GDM1 (cell line): ENCODE measurements at regions not wholly inside any gene's neighbourhood (a gene's known extent, or its start where the extent isn't known, plus 50 kb on each side); places are given as distances from the start of the nearest gene placed in this dataset.
"Not testable (repeated sequence)": the region's sequence is repeated elsewhere in the genome, so short reads cannot be mapped to it uniquely, and the experiment has no call there.

ENCODE experiments used
- DNase-seq: peaks from one replicate; lab custom pipeline; 2025; lab: John Stamatoyannopoulos, UW

- DNase-seq, result no peak
Observed at GRCh38 chr4:106869551-106869950, 166.6 kb downstream of the DKK2 start.

- DNase-seq, result no peak
Observed at GRCh38 chr4:106868381-106869035, 167.6 kb downstream of the DKK2 start.

GRCh38 chr4:106864231-106864630, 171.9 kb downstream of the DKK2 start:
- no peak for DNase-seq

- no peak for DNase-seq
Observed at GRCh38 chr4:106854569-106855351, 181.4 kb downstream of the DKK2 start.

GRCh38 chr4:106852426-106852825, 183.7 kb downstream of the DKK2 start:
- no peak for DNase-seq

DNA sequence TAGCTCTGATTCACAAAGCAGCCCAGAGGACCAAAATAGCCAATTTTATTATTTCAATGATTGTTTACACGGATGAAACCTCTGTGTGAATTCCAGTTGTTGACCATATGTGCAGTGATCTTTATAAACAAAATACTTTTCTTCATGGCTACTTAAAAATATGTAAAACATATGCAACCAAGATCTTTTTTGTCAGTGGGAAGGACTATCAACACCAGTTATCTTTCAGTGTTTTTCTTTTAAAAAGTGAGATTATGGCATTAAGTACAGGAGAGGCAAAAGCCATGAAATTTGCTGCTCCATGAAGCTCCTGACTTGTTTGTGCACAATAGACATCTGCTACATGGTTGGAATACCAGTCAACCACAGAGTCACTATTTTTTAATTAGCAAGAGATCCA, 184.4 kb downstream of the DKK2 start:
- no peak for DNase-seq

DNA sequence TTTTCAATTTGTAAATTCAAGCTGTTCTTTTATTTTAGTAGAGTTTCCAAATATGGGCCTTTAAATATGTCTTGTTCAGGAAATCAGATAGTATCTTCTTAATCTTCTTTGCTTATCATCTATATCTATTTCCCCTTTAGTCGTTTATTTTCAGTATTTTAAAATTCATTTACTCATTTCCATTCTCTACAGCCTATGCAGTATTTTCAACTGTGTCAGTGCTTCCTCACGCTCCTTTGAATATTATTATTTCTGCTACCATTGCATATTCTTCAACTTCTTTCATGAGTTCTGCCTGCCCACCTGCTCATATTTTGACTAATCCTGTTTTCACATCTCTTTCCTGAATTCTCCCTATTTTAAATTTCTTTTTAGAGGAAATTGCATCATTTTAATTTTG, 185.4 kb downstream of the DKK2 start:
- no peak for DNase-seq

DNA sequence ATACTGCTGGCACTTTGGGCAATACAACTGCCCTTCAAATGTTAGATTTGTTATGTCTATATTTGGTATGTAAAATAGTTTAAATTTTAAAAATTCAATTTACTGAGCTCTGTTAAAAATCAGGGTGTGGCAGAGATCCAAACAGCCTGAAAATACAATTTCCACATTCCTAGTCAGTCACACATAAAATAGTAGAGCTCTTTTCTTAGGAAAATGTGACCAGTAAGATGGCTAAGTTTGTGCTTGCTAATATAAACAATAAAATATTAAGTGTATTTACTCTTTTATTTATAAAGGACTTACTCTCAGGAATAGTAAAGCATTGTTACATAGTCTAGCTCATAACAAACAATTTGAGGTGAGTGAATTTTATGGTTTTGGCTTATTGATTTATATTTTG, 200.2 kb downstream of the DKK2 start:
- DNase-seq, result no peak

GRCh38 chr4:106830879-106831278, 205.2 kb downstream of the DKK2 start:
- DNase-seq, result no peak

DNA sequence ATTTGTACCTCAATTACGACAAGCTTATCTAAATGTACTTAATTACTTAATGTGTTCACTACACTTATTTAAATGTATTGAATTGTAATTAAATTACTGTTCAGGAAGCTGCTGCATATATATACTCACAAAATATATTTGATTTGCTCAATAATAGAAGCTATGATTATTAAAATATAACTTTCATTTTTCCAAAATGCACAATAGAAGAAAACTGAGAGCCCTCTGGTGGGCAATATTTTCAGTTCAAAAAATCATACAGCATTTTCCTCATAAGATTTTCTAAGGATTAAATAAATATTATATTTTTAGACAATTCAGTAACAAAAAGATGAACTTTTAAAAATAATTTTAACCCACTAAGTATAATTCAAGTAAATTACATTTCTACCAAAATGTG, 217.3 kb downstream of the DKK2 start:
- DNase-seq, result no peak

DNA sequence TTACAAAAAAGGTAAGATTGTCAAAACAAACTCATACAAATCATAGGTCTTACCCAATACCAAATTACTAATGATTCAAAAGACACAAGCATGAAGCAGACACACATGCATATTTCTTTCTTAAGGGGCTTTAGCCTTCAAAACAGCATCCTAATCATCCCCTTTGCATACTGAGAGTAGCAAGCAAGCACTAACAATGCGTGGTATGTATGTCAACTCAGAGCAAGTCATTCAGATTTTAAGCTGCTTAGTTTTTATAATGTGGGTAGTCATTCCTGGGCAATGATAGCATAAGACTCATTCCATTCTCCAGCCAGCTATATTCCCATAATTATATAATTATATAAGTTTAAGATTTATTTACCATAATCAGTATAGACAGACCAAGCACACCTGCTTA, 219.6 kb downstream of the DKK2 start:
- no peak for DNase-seq

DNA sequence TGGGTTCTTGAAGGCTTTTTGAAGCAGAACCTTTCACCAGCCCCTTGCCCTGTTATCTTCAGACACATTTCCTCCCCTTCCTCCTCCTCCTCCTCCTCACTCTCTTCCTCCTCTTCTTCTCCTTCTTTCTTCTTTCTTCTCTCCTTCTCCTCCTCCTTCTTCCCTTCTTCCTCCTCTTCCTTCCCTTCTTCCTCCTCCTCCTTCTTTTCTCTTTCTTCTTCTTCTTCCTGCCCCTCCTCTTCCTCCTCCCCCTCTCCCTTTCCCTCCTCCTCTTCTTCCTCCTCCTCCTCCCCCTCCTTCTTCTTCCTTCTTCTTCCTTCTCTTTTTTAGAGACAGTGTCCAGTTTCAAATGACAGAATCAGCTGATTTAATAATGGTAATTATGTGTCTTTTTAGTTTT, 226.0 kb downstream of the DKK2 start:
- DNase-seq, result no peak

- DNase-seq, result peak; percentile 27
Observed at GRCh38 chr4:106809076-106809475, 227.0 kb downstream of the DKK2 start.

GRCh38 chr4:106806158-106806797, 229.8 kb downstream of the DKK2 start:
- no peak for DNase-seq

GRCh38 chr4:106803083-106803482, 233.0 kb downstream of the DKK2 start:
- DNase-seq, result no peak

DNA sequence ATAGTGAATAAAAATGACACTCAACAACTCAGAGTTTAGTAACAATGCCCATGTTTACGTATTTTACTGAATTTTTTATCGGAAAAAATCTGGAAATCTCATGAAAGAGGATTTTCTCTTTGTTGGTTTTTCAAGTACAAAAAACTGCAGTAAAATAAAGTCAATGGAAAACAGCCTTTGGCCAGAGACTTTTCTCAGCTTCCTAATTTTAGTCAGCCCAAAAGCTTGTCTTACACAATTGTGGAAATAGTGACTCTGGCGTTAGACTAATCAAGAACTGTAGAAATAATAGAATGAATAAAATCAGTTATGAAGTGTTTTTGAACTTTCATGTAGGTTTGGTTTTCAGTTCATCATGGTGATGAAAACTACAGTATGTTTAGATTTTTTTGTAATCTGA, 234.7 kb downstream of the DKK2 start:
- no peak for DNase-seq

DNA sequence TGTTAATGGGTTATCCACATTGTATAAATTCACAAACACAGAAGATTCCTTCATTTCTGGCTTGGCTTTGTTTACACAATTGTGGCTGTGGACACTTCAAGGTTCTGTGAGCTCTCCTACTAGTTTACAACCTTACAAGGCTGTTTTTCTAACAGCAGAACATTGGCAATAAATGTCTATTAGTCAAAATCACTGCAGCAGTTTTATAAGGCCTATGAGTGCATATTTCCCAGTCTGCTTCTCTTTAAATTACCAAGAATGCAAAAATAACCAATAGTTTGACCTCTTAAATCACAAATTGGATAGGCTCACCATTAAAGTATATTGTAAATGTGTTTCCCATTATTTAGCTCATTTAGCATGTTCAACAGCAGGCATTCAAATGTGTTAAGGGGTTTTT, 239.2 kb downstream of the DKK2 start:
- DNase-seq, result no peak

DNA sequence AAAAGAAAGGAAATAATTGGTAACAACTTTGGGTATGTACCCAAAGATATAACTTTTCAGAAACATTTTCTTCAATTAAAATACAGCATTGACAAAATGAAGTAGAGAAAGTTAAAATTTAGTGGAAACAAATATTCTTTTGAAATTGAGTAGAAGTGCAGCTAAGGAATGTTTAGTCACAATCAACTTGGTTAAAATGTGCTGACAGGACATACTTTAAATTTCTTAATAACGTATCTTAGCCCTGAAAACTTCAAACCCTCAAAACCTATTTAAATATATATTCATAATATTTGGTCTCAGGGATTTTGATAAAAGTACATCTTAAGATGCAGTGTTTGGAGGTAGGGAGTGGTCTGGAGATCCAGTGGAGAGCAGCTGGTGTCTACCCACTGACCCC, 240.8 kb downstream of the DKK2 start:
- no peak for DNase-seq

- DNase-seq, result no peak
Observed at GRCh38 chr4:106793933-106794332, 242.2 kb downstream of the DKK2 start.

GRCh38 chr4:106775636-106776035, 260.5 kb downstream of the DKK2 start:
- DNase-seq, result no peak

GRCh38 chr4:106774055-106774454, 262.1 kb downstream of the DKK2 start:
- not testable (repeated sequence) for DNase-seq

- no peak for DNase-seq
Observed at GRCh38 chr4:106773076-106773905, 262.8 kb downstream of the DKK2 start.
